Stimulated activated CD4-positive, alpha-beta T cell treated with anti-CD3 and anti-CD28 coated beads, Interleukin-12 subunit alpha, Interleukin-12 subunit beta, amount 100 ng/mL, for 4 hours (primary cell): ENCODE measurements at regions not wholly inside any gene's neighbourhood (a gene's known extent, or its start where the extent isn't known, plus 50 kb on each side); places are given as distances from the start of the nearest gene placed in this dataset.

Experiments
- DNase-seq: peaks from one replicate; pipeline ENCODE4 v3.0.0-alpha.2; 2020

DNA sequence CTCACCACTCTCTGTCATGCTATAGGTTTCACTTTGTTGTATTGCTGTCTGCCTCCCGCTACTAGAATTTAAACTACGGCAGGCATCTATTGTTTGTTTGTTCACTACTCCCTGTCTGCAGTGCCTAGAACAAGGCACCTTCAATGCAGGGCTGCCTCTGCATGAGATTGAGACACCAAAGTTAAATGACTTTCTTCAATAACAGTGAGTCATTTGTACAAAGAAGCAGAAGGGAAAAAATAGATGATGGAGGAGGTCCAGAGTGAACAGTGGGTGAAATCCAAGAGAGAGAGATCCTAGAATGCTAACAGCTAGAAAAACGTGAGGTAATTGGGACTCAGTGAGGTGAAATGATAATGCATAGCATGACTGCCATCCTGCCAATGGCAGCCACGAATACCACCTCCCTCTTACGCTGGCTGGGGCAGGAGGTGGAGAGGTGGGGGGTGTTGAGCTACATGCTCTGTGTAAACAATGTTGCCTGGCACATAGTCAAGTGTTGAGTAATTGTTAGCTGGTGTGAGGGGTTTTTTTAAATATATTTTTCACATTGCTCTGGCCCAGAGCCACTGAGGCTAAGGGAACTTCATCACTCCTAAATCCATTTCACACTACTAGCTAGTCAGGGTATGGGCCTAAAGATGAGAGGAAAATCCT lies 367.6 kb downstream of the RPS29 start:
- no peak for DNase-seq

DNA sequence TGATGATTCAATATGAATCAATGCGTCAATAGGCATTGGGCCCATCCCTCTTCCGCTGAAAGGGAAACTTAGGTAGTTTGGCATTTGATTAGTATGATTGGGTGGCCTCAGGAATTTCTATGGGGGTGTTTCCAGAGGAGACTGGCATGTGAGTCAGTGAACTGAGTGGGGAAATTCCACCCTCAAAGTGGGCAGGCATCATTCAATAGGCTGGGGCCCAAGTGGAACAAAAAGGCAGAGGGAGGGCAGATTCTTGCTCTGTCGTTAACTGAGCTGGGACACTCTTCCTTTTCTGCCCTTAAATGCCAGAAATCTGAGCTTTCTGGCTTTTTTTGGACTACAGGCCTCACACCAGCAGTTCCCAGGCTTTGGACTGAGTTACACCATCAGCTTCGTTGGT lies 373.5 kb downstream of the RPS29 start:
- no peak for DNase-seq

DNA sequence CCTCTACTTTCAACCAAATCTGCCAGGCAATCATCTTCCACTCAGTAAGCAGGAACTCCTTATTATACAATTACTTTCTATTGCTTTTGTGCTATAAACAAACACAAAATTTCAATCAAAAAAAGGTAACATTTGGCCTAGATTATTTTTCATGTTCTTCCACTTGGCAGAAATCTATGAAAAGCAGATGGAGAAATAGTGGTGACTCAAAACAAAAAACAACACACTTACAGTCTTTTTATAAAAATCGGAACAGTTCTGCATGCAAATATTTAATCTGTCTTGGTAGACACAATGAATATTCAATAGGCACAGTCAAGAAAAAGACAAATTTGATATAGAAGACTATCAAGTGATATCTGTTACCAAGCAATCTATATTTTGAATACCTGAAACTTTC lies 376.8 kb downstream of the RPS29 start:
- no peak for DNase-seq

DNA sequence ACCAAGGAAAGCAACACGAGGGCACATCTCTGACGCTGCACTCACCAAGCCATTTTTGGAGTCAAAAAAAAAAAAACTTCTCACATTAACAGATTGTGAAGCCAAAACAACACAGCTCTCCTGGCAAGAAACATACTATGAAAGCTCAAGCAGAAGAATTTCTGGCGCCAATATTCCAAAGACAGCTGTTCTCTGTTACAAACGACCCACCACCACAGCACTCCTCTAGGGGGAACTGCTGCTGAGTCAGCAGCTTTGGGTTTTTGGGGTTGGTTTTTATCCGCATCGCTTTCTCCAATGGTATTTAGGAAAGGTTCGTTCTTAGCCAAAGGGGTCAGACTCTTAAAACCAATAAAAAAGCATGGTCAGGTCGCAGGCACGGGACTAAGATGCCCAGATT lies 379.4 kb downstream of the RPS29 start:
- DNase-seq, result no peak

DNA sequence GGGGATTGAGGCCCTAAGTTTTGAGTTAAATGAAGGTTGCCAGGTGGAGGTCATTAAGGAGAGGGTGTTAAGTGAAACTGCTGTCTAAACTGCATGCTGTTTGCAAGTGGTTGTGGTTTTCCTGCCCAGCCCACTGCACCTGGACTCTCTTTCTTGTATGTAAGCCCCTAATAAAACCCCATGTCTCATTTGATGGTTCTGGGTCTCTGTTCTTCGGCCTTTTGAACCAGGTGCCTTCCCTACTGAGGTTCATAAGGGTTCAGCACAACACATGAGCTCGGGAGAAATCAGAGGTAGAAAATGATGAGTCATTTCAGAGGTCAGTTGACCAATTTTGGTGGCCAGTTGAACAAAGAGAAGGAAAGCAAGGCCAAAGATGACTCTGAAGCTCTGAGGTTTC lies 382.5 kb downstream of the RPS29 start:
- DNase-seq, result no peak

DNA sequence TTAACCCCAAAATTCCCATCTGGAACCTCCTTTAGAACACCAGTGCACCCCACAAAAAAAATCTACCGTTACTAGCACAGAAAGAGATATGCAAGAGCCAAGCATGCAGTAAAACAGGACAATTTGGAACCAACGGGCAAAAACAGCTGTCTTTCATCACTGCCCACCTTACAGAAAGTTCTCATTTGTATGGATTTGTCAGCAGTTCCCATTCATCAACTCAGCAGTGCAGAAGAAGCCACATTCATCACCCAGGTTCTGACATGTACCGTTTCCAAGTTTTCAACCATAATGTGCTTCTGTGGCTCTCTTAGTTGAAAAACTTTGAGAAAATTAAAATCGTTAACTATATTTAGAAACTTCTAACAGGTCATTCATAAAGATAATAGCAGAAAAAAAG lies 387.0 kb downstream of the RPS29 start:
- no peak for DNase-seq

DNA sequence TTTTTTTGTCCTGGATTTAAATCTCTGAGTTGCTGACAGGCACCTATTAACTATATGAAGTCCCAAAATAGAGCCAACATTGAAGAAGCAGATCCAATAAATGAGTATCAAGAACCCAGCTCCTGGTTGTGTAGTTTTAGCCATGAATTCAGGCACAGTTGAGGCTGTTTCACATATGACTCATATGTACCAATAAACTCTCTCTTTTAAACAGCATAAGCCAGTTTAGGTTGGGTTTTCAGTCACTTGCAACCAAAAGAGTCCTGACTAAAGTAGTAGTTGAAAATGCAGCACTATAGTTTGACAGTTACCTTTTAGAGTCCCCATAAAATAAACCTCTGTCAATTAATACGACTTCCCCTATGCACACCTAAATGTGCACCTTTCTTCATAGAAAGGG lies 389.9 kb downstream of the RPS29 start:
- DNase-seq, result no peak

DNA sequence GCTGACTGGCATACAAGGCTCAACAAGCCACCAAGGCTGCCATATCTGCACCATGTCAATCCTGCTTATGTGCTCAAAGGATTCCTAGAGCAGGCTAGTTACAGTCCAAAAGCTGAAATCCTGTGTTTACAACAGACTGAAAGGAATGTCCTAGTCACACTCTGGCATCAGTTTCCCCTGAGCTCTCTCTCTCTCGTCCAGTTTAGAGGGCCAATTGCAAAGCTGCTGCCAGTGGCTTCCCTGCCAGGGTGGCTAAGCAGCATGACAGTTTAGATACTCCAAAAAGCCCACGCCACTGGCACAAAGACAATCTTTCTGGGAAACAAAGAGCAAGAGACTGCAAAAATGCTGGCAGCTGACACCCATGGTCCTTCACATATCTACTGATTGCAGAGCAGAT lies 392.1 kb downstream of the RPS29 start:
- no peak for DNase-seq

DNA sequence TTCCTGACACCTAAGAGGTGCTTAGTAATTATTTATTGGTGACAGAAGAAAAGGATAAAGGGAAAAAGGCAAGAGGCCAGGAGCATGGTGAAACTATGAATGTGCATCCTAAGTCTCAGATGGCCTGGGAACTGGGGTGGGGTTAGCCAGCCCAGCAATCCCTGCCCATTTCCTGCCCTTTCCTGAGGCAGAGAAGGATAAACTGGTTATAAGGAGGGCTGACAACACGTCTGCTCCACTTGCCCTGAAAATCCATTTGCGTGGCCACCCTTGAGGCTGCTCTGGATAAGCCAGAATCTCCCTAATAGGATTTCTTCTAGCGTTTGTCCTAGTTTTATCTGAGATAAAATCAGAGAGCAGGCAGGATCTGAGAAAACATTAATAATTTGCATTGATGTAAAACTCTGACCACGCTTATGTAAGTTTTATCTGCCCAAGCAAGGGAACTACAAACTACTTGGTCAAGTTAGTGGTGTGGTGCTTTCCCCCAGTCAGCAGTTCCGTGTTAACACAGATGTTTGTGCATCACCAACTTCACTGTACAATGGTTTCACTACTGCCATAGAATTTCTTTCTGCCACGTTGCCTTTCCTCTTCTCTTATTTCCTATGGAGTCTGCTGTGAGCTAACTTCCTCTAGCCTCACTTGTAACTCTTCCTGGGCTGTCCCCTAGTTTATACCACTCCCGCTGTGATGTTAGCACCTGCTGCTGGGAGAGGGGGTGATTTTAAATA lies 392.7 kb downstream of the RPS29 start:
- no peak for DNase-seq

DNA sequence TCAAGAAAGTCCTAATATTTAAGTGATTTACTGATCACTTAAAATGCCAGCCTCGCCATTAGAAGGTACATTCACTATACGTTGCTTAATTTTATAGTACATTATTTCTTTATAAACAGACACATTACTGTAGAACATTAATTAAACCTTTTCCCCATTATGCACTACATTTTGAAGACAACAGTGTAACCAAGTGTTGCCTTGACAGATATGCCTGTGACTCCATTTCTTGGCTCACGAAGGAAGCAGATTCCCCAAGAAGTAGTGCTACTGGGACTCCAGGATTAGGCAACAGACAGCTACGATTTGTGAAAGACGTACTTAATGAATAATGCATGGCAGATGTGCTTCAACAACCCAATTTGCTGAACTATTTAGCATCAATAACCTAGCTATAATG lies 394.8 kb downstream of the RPS29 start:
- no peak for DNase-seq

DNA sequence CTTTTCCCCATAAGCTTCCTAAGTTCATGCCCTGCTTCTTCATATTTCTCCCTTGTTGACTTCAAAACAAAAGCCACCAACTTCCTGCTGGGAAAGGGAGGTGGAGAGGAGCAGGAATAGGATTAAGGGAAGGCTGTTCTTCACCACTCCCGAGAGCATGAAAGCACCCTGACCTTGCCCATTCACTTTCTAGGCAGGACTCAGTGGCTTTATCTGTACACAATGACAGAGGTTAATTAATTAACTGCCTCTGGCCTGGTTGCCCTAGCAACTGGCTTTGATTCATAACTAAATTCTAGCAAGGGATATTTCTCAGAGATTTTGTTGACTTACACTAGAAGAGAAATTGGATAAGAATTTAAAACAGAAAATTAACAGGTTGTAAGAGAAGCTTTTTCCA lies 396.8 kb downstream of the RPS29 start:
- no peak for DNase-seq

DNA sequence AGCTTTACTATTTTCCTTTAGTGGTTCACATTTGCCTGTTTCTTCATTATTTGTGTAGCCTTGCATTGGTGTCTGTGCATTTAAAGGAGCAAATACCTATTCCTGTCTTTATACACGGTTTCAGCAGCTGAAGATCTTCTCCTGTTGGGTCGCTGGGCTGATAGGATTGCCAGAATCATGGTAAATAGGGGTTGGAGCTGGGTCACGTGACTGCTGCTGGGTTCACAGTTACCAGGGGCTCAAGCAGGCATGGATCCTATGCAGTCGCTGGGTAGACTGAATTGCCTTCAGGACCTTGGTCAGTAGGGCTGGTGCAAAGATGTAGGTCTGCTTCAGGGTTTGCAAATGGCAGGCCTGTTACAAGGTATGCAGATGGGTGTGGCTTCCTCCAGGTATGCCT lies 398.4 kb downstream of the RPS29 start:
- no peak for DNase-seq

DNA sequence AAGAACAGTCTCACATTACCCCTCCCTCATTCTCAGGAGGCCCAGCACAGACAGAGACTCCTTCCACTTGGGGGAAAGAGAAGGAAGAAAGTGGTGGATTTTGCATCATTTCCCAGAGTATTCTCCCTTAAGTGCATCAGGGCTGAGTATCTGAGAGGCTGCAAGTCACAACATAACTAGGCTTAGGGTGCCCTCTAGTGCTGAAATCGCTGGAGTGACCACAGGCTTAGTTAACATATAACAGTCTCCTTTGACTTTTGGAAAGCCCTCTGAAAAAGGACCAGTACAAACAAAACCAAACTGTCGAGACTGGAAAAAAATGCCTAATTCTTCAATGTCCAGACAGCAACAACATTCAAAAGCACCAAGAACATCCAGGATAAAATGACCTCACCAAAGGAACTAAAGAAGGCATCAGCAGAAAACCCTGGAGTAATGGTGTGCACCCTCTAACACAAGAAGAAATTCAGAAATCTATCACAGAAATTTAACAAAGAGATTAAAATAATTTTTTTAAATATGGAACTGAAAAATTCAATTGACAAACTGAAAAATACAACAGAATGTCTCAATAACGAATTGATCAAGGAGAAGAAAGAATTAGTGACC lies 412.3 kb downstream of the RPS29 start:
- no peak for DNase-seq

DNA sequence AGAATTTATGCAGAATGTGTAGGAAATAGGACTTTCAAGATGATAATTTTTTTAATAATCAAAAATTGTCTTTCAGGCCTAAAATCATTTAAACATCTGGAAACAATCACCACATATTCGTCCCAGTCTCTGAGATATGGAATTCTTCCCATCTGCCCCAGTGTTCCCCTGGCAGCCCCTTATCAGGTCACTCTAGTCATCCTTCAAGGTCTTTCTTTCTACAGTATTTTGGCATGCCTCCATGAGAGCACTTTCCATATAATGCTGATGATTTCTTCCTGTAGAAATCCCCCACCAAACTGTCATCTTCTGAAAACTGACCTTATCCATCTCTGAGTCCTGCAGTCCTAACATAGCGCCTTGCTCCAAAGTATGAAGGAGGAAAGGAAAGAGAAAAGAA lies 422.1 kb downstream of the RPS29 start:
- no peak for DNase-seq

DNA sequence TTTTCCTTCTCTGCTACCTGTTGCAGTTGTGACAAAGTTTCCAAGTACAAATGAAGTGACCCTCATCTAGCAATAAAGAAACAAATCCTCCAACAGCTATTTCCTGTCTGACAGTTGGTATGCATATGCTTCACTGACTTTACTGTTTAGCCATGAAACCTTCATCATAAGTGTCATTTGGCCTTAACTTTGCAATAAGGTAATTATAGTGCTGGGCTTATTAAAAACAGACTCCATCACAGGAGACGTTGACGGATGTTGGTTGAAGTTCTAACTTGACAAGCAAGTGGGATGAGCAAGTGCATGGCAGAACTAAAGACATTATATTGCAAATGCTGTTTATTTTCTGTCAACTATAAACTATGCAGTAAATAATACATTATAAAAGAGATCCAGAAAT lies 425.2 kb downstream of the RPS29 start:
- no peak for DNase-seq

DNA sequence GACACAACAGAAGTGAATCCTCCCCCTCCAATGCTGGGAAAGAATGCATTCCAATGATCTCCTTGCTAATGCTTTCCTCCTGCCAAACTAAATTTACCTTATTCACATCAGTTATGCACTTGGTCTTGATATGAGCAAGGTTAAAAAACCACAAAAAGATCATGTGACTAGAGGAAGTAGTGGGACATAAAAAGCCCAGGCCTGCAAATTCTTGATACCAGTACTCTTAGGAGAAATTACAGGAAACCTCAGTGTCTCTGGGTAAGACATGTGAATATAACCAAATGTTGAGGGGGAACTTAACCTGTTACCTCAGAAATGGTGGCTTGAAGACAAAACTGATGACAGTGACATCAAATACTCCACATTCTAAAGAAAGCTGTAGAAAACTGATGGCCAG lies 427.1 kb downstream of the RPS29 start:
- DNase-seq, result no peak

DNA sequence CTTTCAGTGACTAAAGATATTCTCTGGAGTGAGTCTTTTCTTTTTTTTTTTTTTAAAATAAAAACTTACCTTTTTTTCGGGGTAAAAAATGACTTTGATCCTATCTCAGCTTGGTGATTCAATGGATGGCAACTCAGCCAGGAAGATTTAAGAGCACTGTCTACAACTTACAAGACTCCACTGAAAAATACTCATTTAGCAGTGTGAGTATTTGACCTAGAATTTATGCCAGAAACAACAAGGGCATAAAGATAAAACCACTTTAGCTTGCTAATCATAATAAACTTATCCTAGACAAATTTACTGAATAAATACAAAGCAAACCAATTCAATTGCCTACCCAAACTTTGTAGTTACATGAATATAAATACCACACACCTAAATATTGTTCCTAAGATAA lies 446.6 kb downstream of the RPS29 start:
- no peak for DNase-seq

DNA sequence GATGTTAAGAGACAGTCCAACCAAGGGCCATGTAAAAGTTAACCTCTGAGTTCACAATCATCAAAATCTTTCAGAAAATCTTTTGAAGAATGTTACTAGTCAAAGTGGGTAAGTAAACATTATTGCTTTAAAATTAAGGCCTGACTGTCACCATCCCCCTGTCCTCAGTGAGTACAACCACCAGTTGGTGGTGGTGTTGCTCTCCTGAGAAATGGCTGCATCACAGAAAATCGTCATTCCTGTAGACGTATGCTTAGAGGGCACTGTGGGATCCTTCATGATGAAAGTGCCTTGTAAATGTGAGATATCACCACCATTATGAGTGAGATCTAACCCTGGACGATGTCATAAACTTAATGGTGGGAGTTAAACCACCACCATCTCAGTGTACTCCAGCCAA lies 451.2 kb downstream of the RPS29 start:
- no peak for DNase-seq

DNA sequence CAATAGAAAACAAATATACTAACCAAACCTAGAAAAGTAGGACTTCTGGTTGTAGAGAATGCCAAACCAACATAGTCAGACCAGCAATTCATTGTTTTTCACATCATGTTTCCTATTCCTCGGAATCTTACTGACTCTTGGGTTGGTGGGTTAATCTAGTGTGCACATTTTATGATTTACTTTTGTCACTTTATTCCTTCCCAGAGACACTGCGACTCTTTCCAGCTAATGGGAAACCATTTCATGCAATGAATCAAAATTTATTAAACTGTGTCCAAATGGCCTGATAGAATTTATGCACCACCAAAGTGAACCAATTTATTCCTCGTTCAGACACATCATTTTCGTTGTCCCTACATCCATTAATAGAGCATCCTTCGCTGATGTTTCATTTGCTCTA lies 464.9 kb downstream of the RPS29 start:
- no peak for DNase-seq

DNA sequence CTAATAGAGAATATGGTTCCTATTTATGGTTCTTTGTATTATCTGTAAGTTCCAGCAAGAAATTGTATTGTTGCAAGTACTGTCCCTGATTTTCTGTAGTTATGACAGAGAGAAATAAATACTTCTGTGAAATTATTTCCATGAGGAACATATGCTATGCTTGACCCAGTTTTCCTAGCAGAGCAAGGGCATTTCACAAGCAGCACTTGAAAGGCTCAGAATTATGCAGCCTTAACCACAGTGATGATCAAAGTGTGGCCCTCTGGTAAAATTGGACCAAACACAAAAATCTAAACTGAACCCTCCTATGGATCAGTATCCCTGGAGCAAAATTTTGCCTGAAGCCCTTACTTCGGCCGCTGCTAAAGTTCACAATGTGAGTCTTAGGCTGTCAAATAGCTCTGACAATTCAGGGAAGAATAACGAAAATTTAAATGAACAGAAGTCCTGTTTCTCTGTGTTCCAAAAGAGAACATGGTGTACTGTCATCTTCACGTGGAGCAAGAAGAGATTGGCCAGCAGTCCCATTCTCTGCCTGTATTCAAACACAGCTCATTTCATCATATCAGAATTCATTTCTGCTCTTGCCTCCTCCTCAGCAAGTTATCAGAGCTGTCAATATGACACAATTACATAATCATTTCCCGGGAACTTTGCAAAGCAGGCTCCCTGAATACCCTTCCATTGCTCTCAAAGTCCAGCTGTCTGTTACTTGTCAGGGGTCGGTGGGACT lies 471.9 kb downstream of the RPS29 start:
- DNase-seq, result no peak

DNA sequence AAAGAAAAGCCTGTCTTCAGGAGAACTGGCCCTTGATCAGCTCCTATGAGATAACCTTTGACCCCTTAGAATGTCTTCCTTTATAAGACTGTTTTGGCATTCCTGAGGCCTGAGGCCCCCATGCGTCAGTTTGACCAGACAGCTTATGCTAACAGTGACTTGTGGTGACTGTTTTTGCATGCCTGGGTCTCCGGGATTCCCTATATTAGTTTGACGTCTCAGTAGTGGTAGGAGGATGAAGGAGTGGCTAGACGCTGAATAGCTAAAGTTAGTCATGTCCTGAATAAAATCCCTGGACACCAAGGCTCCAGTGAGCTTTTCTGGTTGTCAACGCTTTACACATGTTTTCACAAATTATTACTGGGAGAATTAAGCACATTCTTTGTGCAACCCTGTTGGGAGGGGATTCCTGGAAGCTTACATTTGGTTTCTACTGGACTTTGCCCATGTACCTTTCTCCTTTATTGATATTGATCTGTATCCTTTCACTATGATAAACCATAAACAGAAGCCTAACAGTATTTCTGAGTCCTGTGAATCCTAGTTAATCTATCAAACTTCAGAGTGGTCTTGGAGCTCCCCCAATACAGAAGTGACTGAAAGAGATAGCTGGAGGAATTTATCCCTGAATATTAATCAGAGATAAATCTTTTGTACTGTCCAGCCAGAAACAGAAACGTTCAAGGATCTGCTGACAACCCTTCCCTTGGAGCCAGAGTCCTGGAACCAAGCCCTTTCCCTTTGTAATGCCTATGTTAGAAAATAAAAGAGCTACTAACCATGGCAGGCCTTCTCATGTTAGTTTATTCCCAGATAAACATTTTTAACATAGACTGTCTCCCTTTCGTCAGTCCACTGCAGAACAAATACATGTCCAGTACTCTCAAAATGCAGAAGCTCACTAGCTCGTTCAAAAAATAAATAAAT lies 479.2 kb downstream of the RPS29 start:
- DNase-seq, result no peak

DNA sequence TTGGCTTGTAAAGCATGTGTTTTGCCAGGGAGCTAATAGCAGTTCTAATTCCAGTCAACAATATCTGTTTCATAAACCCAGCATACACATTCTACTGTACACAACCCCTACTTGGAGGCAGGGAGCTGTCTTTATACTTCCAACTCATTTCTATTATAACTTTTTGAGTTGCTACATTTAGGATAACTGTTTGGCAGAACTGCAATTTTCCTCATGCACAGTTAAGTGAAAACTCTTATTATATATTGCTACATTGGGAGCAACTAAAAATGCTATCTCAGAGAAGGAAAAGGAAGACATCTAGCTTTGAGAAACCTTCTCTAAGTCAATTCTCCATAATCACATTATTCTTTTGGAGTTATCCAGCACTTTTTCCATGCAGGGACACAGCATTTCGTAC lies 480.2 kb downstream of the RPS29 start:
- DNase-seq, result no peak

DNA sequence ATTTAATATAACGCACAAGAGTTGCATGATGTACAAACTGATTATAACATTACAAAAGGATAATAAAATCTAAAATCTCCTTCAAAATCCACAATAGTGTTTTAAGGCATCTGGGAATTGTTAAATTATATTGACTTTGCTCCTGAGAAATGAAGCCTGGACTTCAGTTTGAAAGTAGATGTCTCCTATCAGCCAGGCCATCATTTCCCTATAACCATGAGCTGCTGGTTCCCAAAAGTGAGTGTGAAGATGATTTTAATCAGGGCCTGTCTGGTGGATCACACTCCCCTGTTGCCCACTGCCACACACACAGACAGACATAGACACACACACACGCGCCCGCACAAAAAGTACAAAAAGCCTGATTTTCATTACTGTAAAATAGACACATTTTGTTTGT lies 480.7 kb downstream of the RPS29 start:
- no peak for DNase-seq
